CD4-positive, alpha-beta T cell (primary cell): ENCODE measurements at regions not wholly inside any gene's neighbourhood (a gene's known extent, or its start where the extent isn't known, plus 50 kb on each side); places are given as distances from the start of the nearest gene placed in this dataset.

ENCODE experiments used
- ATAC-seq: fragments of 200-7000 bp; cut with Tn5 transposase; one replicate; pipeline ENCODE4 v1.10.0; 2022; ENCODE audit warnings: mild to moderate bottlenecking; ENCODE audit not compliant: poor library complexity
- CTCF ChIA-PET: fragments of 350-600 bp; sonication (Branson Sonifier 250); formaldehyde crosslinking; loops from one replicate; lab custom pipeline; 2021; ENCODE audit warnings: antibody characterized with exemption, inconsistent platforms; lab: Charles Lee
- POLR2A ChIA-PET: fragments of 350-600 bp; sonication (Branson Sonifier 250); formaldehyde crosslinking; loops from one replicate; lab custom pipeline; 2021; ENCODE audit warnings: antibody characterized with exemption, inconsistent platforms; lab: Charles Lee
- DNase-seq, 14 experiments: peaks; one replicate each; pipeline ENCODE4 v3.0.0-alpha.2; 2013 to 2020; ENCODE audit warnings: mixed read lengths in 2 of 14
- H3K27ac ChIP-seq, 2 donors: one replicate each; pipeline versions ENCODE4 v1.5.1 to v1.7.0; 2013; ENCODE audit warnings: low read length in 2 of 2, low read depth in 1 of 2, mild to moderate bottlenecking in 1 of 2
- H3K27me3 ChIP-seq, 2 experiments: 1 replicate in 1 of 2; 2 replicates in 1 of 2; pipeline versions ENCODE4 v1.6.1 to v1.7.0; 2013; ENCODE audit warnings: low read length in 2 of 2, control low read depth in 1 of 2, mild to moderate bottlenecking in 1 of 2, moderate library complexity in 1 of 2; ENCODE audit not compliant: insufficient read depth in 2 of 2, control insufficient read depth in 1 of 2
- H3K36me3 ChIP-seq: one replicate; pipeline ENCODE4 v1.6.1; 2013; ENCODE audit warnings: low read length, control low read depth; ENCODE audit not compliant: insufficient read depth
- H3K4me1 ChIP-seq: one replicate; pipeline ENCODE4 v1.6.1; 2013; ENCODE audit warnings: low read length, control low read depth; ENCODE audit not compliant: insufficient read depth
- H3K4me3 ChIP-seq: one replicate; pipeline ENCODE4 v1.5.1; 2013; ENCODE audit warnings: mild to moderate bottlenecking, low read length, moderate library complexity
- H3K9me3 ChIP-seq, 2 experiments: 1 replicate in 1 of 2; 2 replicates in 1 of 2; pipeline versions ENCODE4 v1.6.1 to v1.7.0; 2013; ENCODE audit warnings: low read length in 2 of 2, mild to moderate bottlenecking in 2 of 2, control low read depth in 1 of 2, moderate library complexity in 1 of 2; ENCODE audit not compliant: control insufficient read depth in 1 of 2, insufficient read depth in 1 of 2
- H3K27ac Mint-ChIP-seq: one replicate; pipeline ENCODE4 v1.8.0; 2020; ENCODE audit warnings: mixed read lengths
- H3K27me3 Mint-ChIP-seq: one replicate; pipeline ENCODE4 v1.8.0; 2021; ENCODE audit warnings: mixed read lengths
- H3K36me3 Mint-ChIP-seq: one replicate; pipeline ENCODE4 v1.8.0; 2021; ENCODE audit warnings: low read depth, mixed read lengths
- H3K4me1 Mint-ChIP-seq: one replicate; pipeline ENCODE4 v1.8.0; 2021; ENCODE audit warnings: low read depth, mixed read lengths
- H3K4me3 Mint-ChIP-seq: one replicate; pipeline ENCODE4 v1.8.0; 2020; ENCODE audit warnings: mild to moderate bottlenecking, mixed read lengths
- H3K9me3 Mint-ChIP-seq: one replicate; pipeline ENCODE4 v1.8.0; 2020; ENCODE audit warnings: mixed read lengths
- CTCF ChIP-seq: fragments of 200-600 bp; IDR thresholded peaks from one replicate; pipeline ENCODE4 v1.8.0; 2022; ENCODE audit warnings: antibody characterized with exemption, mild to moderate bottlenecking
- intact Hi-C, 2 experiments: fragments of 100-400 bp; cut with DNase I in 1 of 2; cut with micrococcal nuclease in 1 of 2; formaldehyde crosslinking; loops; one replicate each; pipeline versions ENCODE4 v1.15.1 to v1.9.0; 2023 to 2025; cut with DNase I, micrococcal nuclease

GRCh38 chr2:222127660-222128059 is 171.1 kb downstream of the PAX3 start:
- CTCF ChIA-PET = no interaction called here
- DNase-seq = no peak
- no peak overlapping the region for H3K27ac ChIP-seq
- Mint-ChIP-seq H3K27ac (no peak overlapping the region), H3K9me3 (no peaks in the 10 kb centered on the region), H3K36me3 (no peaks in the 10 kb centered on the region), H3K27me3 (no peaks in the 10 kb centered on the region), H3K4me1 (no peaks in the 10 kb centered on the region), H3K4me3 (no peak overlapping the region)
- intact Hi-C loops = no loop called here
- POLR2A ChIA-PET = no interaction called here
- H3K4me1 ChIP-seq = no peaks in the 10 kb centered on the region
- no peak for TF ChIP-seq CTCF
- no peak overlapping the region for H3K4me3 ChIP-seq
- H3K27me3 ChIP-seq = no peaks in the 10 kb centered on the region
- H3K36me3 ChIP-seq = no peaks in the 10 kb centered on the region
- no peaks in the 10 kb centered on the region for H3K9me3 ChIP-seq
- no peak for ATAC-seq

- Mint-ChIP-seq H3K27ac (no peak overlapping the region), H3K4me3 (no peak overlapping the region), H3K4me1 (no peaks in the 10 kb centered on the region), H3K9me3 (peaks cover 2% of the 10 kb centered on the region), H3K27me3 (peaks cover 3% of the 10 kb centered on the region), H3K36me3 (no peaks in the 10 kb centered on the region)
- Histone ChIP-seq H3K27ac (no peak overlapping the region), H3K27me3 (no peaks in the 10 kb centered on the region), H3K9me3 (no peaks in the 10 kb centered on the region), H3K4me3 (no peak overlapping the region), H3K36me3 (no peaks in the 10 kb centered on the region), H3K4me1 (no peaks in the 10 kb centered on the region)
- ATAC-seq (no peak), DNase-seq (no peak)
- intact Hi-C loops = no loop called here
- ChIA-PET POLR2A (no interaction called here), CTCF (no interaction called here)
- no peak for TF ChIP-seq CTCF
Observed at GRCh38 chr2:222120933-222121332, 177.9 kb downstream of the PAX3 start.

- ChIA-PET CTCF (no interaction called here), POLR2A (no interaction called here)
- ATAC-seq (no peak), DNase-seq (no peak)
- Histone ChIP-seq H3K27me3 (no peaks in the 10 kb centered on the region), H3K4me1 (no peaks in the 10 kb centered on the region), H3K27ac (no peak overlapping the region), H3K36me3 (no peaks in the 10 kb centered on the region), H3K9me3 (peaks cover 0 to 3% of the 10 kb centered on the region in 2 experiments), H3K4me3 (no peak overlapping the region)
- H3K9me3 Mint-ChIP-seq = peaks cover 5% of the 10 kb centered on the region
- H3K27me3 Mint-ChIP-seq = peaks cover 3% of the 10 kb centered on the region
- intact Hi-C loops = no loop called here
- no peaks in the 10 kb centered on the region for H3K4me1 Mint-ChIP-seq
- no peaks in the 10 kb centered on the region for H3K36me3 Mint-ChIP-seq
- H3K4me3 Mint-ChIP-seq = no peak overlapping the region
- H3K27ac Mint-ChIP-seq = no peak overlapping the region
- TF ChIP-seq CTCF = no peak
Observed at GRCh38 chr2:222115296-222115695, 183.5 kb downstream of the PAX3 start.
